NCI-H2081 (cell line): ENCODE measurements at regions not wholly inside any gene's neighbourhood (a gene's known extent, or its start where the extent isn't known, plus 50 kb on each side); places are given as distances from the start of the nearest gene placed in this dataset.
"Not testable (repeated sequence)": the region's sequence is repeated elsewhere in the genome, so short reads cannot be mapped to it uniquely, and the experiment has no call there.

Source experiments
- DNase-seq, 2 experiments: peaks; one replicate each; lab custom pipeline; 2025; lab: John Stamatoyannopoulos, UW

DNA sequence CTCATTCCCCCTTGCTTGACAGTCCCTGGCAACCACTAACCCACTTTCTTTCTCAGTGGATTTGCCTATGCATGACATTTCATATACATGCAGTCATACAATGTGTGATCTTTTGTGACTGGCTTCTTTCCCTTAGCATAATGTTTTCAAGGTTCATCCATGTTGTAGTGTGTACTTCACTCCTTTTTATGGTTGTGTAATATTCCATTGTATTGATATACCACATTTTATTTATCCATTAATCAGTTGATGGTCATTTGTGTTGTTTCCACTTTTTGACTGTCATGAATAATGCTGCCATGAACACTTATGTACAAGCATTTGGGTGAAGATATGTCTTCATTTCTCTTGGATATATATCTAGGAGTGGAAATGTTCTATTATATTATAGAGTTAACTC, 127.7 kb upstream of the GRIK3 start:
- no peak for DNase-seq

DNA sequence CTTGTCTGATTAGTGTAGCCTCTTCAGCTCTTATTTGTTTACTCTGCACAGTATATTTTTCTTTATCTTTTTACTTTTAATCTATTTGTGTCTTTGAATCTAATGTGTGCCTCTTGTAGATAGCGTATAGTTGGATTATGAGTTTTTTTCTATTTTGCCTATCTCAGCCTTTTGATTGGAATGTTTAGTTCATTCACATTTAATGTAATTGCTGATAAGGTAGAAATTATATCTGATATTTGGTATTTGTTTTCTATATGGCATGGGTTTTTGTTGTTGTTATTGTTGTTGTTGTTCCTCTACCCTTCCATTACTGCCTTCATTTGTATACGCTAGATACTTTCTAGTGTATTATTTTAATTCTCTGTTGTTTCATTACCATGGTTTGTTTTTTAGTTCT, 131.7 kb upstream of the GRIK3 start:
- no peak for DNase-seq

DNA sequence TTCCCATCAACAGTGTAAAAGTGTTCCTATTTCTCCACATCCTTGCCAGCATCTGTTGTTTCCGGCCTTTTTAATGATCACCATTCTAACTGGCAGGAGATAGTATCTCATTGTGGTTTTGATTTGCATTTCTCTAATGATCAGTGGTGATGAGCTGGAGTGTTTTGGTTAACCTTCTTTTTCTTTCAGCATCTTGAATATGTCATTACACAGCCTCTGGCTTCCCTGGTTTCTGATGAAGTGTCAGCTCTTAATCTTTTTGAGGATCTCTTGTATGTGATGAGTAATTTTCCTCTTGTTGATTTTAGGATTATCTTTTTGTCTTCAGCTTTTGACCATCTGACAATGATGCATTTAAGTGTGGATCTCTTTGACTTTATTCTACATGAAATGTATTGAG, 133.2 kb upstream of the GRIK3 start:
- DNase-seq, result no peak

DNA sequence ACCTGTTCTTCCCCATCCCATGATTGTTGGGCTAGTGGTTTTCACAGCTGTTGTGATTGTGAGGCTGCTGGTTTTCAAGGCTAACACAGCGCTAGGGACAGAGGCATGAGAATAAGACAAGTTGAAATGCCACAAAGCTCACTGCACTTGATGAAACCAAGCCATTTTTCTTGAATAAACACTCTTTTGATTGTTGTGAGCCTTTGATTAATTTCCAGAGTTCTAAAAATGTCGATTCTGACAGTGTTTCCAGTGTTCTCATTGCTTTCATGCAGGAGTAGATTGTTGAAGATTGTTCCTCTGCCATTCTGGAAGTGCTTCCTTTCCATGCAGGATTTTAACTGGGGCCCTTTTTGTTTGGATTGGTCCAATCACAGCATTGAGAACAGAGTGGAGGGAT, 134.9 kb upstream of the GRIK3 start:
- no peak for DNase-seq

DNA sequence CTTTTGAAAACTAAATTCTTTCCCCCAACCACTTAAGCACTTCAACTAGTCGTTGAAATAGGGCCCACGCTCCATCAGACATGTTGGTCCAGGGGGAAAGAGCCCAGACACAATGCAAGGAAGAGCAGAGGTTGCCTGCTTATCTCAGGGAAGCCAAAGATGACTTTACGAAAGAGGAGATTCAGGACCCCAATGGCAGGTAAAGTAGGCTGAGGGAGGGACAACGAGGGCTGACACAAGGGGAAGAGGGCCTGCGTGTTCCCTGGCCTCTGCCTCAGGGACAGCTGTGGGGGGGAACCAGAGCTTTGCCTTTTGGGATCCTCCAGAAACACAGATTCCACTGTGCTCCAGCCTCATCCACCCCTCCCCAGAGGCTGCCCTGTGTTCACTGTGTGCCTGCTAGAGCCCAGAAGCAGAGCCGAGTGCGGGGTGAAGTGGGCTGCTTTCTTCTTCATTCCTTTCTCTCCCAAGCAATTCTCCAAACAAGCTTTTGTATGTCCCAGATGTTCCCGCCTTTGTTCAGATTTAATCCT, 135.5 kb upstream of the GRIK3 start:
- DNase-seq, result no peak

DNA sequence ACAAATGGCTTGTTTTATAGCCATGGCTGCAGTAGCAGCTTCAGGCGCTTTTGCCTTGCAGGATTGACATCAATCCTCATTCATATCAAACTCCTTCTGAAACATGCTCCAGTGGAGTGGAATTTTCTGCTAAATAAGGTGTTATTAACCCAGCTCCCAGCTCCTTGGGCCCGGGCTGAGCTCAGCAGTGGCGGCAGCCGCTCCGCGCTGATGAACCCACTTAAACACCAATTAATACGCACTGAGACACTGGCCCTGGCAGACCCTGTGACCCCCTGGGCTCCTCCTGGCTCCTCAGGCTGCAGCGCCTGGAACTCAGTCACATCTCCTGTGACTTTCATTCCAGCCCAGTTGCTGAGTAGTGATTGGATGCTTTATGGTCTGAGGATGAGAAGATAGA, 137.4 kb upstream of the GRIK3 start:
- DNase-seq, result no peak

DNA sequence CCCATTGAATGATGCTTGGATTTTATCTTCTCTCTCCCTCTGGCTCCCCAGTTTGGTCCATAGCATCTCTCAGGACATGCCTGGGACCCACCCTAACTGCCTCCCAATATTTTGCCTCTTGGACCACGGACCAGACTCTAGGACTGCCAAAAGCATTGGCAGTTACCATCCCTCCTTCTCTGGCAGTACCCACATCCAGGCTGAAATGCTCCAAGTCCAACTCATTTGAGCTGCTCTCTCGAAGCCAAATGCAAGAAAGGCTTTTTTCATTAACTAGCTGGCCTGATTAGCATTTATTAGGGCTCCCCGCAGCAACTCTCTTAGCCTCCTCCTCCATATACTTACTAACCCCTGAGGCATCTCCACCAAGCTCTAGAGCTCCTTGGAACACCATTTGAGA, 140.0 kb upstream of the GRIK3 start:
- no peak for DNase-seq

DNA sequence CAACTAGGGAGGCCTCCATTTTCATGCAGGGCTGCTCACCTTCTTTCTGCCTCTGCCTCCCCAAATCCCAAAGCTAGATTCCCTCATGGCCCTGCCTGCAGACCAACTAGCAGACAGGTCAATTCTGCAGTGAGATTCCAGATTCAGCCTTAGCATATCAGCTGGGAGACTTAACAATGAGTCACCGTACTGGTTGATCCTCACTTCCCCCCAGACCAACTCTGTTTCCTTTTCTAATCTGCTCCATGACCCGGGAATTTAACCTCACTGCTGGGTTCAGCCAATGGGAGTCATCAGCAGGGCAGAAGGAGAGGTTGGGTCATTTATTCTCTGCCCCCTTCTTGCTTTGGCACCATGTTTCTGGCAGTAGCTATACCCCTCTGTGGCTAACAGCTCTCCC, 140.6 kb upstream of the GRIK3 start:
- DNase-seq, result no peak

DNA sequence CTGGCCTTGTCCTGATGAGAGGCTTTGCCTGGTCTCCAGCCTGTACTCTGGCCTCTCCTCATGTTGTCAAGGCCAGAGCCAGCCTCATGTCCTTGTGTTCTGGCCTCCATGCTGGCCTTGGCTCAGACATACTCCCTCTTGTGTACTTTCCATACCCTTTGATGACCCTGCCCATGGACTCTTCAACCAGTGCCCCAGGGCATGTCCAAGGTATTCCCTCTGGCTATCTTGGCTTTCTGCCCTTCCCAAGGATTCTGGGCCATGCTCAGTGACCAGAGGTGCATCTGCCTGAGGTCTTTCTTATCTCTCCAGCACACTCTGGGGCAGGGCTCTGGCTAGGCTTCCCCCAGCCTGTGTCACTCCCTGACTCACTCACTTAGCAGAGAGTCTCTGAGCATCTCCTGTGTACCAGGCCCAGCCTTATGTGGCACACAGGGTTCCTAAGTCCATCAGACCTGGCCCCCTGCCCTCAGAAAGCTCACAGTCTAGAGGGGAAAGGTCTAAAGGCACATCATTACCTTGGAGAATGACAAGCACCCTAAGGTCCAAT, 141.4 kb upstream of the GRIK3 start:
- DNase-seq, result no peak

DNA sequence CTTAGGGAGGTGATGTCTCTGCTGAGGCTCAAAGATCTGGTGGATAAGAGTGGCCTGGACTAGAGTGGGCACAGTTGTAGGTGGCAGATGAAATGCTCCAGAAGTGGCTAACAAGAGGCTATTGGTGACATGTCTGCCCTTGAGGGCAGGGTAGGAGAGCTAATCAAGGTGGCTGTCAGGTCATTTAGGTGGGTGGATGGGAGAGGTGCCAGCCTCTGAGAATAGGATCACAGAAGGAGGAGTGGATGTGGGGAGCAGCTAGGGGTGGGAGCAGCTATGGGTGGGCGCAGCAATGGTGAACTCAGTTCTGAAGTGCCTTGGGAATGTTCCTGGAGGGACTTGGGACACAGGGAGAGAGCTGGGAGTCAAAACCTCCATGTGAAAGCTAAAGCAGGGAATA, 142.0 kb upstream of the GRIK3 start:
- DNase-seq, result no peak

DNA sequence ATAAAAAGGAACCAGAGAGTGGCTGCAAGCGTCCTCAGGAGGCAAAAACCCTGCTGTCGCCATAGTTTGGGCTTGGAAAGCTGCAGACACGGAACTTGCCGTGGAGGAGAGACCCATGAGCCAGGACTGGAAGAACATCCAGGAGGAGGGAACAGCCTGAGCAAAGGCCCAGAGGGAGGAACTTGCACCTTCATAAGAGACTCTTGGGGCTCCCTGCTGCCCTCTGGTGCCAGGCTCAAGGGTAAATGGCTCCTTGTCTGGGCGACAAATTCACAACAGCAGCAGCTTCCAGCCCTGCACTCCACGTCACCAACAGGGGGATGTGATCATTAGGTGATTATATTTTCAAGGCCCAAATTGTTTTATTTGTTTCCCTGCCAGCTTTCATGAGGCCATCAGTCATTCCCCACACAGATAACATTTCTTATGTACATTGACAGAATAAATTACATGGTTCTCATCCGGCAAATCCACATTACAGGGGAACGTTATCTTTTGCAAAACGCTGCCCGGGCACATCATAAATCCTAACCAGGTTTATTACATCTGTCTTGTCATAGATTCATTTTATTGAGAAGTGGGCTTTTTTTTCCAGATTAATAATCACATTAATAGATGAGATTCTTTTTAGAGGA, 143.0 kb upstream of the GRIK3 start:
- peak; percentile 85 to 91 for DNase-seq

DNA sequence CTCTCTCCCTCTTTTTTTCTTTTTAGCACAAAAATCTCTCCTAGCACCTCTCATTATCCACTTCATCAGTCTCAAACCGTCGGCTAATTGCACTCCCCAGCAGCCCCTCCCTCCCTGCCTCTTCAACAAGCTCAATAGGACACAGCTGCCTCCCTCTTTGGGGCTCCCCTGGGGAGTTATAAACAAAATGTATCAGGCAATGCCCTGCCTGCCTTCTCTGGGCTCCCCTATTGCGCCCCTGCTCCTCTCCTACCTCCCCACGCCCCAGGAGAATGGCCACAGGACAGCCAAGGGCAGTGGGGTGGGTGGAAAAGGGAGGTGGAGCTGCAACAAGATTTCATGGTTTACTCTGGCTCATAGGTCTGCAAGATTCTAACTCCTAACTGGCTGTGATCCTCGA, 147.1 kb upstream of the GRIK3 start:
- no peak for DNase-seq

DNA sequence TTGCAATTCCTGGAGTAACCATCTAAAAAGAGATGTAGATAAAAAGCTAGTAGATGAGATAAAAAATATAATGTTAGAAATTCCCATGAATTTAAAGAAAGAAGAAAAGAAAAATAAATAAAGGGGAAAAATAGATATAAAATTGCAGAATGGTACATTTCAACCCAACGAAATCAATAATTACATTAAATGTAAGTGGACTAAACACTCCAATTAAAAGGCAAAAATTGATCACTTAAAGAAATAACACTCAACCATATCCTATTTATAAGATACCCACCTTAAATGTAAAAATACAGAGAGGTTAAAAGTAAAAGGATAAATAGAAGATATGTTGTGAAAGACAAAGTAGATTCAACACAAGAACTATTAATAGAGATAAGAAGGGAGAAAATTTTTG, 150.5 kb upstream of the GRIK3 start:
- DNase-seq, result no peak

DNA sequence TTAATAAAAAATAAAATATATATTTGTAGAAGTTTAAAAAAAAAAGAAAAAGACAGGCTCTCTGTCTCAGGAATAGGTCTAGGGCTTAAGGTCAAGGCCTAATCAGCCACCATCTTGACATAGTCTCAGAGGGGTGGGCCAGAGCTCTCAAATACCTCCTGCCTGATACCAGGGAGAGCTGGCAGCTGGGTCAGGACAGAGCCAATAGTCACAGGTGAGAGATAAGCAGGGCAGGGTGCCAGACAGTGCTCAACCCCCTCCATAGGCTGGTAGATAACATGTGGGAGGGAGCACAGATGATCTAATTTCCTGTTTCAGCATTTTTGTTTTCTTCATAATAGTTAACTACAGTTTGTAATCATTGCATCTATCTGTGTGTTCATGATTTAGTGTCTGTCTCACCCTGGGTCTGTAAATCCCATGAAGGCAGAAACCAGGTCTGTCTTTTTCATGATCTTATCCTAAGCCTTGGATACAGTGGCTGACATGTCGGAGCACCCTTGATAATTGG, 152.0 kb upstream of the GRIK3 start:
- peak in 1 of 2 experiments; percentile 25 for DNase-seq

DNA sequence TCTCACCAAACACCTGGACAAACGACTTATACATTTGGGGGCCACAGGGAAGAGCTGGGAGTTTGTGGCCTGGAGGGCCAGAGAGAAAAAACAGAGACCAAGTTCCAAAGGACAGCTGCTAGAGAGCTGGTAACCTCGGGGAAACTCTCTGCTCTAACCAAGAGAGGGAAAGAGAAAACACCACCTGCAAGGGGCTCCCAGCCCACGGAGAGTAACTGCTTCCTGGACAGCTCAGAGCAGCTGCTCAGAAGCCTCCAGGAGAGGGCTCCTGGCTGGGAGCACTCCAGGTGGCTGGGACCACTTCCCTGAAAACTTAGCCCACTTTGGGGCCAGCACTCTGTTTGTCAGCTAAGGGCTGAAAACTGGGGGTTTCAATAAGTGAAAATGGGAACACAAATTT, 154.8 kb upstream of the GRIK3 start:
- peak; percentile 1 to 20 for DNase-seq

DNA sequence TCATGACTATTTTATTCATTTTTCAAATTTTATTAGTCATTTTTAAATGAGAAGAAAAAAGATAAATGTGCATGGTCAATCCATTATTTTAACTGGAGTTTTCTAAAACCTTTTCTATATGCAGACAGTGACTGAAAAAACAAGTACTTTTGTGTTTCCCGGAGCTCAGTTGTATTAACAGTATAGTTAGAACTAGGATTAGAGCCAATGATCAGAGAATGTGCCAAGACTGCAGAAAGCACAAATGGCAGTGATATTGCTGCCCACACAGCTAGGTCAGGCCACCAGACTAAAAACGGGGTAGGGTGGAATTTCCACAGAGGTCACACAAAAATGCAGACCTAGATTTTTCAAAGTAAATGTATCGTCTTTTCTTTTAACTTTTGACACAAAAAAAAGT, 163.1 kb upstream of the GRIK3 start:
- no peak for DNase-seq

DNA sequence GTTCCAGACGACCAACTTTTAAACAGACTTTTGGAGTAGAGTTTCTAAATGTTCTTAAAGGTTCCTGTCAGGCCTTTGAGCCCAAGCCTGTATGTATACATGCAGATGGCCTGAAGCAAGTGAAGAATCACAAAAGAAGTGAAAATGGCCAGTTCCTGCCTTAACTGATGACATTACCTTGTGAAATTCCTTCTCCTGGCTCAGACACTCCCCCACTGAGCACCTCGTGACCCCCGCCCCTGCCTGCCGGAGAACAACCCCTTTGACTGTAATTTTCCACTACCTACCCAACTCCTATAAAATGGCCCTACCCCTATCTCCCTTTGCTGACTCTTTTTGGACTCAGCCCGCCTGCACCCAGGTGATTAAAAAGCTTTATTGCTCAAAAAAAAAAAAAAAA, 180.0 kb upstream of the GRIK3 start:
- not testable (repeated sequence) for DNase-seq

DNA sequence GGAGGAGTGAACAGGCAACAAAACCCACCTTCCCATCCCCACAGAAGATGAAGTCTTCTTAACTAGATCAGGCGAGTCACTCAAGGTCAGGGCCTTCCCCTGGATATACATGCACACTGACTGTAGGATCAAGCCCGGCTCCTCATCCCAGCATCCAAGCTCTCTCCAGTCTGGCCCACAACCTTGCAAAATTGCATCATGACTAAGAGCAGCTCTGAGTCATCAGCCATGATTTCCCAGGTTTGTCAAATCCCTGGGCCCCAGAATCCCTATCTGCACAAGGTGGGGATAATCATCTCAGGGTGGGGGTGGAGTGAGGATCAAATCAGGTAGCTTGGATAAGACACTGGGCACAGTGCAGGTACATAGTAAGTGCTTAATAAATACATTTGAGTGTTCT, 199.3 kb upstream of the GRIK3 start:
- DNase-seq, result no peak

DNA sequence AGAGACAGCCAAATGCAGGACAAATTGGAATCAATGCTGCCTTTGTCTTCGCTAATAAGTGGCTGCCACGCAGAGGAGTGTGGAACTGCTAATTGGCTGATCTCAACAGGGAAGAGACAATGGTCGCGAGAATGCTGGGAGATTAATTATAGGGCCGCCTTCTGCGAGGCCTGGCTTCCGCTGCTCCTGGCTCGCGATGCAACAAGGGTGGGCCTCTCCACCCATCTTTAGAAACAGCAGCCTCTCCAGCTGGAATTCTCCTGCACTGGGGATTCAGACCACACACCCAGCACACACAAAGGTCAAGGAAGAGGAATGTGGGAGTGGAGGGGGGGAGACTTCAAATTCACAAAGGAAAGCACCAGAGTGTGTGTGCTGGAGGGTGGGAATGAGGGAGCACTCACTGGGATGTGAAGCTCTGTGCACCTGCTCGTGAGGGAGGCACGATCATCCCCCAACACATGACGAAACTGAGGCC, 200.7 kb upstream of the GRIK3 start:
- DNase-seq, result peak in 1 of 2 experiments; percentile 39

DNA sequence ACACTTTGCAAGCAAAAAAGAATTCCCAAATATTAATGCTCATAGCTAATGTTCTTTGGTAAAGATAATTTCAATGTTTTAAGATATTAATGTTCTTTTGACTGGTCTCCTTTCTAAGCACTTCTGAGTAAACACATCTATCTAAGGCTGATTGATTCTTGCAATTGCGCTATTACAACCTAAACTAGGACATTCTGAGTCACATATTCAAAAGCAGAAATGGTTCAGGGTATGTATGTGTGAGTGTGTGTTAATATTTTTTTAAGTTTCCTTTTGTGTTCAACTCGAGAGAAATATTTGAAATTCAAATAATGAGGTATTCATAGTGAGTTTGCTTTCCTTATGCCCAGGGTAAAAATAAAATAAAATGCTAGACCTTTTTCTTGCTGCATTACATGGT, 203.6 kb upstream of the GRIK3 start:
- peak in 1 of 2 experiments; percentile 46 for DNase-seq

DNA sequence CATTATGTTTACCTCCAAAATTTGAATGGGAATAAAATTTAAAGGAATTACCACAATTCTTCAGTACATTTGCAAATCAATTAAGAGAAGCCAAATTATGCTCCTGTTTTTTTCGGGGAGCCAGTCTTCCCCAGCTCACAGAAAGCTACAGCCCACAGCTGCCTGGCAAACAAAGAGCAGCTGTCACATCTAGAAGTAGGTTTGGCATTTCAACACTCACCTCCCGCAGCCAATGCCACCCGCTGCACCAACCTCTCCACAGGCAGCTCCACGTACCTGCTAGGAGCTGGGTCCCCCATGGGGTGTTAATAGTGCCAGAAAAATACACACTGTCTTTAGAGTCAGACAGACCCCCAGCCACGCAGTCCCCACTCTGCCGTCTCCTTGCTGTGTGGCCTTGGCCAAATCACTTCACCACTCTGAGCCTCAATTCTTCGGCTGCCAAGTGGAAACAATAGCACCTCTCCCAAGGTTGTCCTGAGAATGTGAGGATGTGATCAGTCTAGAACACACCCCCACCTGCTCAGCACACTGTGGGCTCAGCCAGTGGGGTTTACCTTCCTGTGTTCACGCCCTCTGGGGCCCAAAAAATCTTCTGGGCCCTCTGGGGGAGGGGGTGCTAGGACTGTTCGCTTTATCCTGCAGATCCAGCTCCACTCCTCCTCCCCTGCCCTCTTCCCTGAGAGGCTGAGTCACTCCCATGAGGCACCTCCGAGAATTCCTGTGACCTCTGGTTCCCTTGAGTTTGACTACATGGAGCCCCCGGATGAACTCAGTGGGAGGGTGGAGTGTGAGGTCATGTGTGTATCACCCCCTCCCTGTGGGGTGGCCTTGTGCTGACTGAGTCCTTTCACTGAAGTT, 204.3 kb upstream of the GRIK3 start:
- DNase-seq, result peak; percentile 89 to 97

DNA sequence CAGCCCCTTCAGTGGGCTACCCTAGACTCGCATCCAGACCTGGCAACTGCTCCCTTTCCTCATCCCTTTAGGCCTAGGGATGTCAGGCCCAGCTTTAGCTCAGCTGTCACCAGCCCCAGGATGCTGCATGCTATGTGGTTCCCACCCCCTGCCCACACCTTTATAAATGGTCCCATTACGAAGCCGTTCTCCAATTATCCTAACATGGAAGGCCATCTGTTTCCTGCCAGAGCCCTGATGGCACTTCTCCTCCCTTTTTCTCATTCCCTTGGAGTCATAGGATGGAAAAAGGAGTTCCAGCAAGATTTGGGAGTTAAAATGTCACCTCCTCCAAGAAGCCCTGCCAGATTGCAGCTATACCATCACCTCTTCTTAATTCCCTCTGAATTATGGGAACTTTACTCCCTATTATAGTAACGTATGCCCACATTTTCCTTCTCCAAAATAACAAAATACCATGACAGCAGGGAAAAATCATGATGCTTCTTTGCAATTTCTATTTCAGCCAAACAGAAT, 205.0 kb upstream of the GRIK3 start:
- DNase-seq, result peak; percentile 73 to 92

DNA sequence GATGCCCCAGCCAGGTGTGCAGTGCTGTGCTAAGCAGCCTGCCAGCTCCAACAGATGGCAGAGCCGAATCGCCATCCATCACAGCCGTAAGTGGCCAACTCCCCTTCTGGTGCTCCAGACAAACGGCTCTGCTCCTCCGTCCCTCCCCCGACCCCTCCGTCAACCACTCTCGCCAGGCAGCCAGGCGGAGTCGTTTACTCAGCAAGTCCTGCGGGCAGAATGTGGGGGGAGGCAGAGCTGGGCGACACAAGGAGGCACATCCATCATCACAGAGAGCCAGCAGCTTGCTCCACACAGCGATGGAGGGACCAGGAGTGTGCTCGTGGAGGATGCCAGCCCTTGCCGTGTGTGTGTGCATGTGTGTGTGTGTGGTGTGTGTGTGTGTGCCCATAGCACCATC, 206.6 kb upstream of the GRIK3 start:
- DNase-seq, result peak; percentile 91 to 97
